Nephron progenitor cell (in vitro differentiated cells): ENCODE measurements at regions not wholly inside any gene's neighbourhood (a gene's known extent, or its start where the extent isn't known, plus 50 kb on each side); places are given as distances from the start of the nearest gene placed in this dataset.

Source experiments
- DNase-seq: peaks from one replicate; pipeline ENCODE4 v3.0.0; 2021
- H3K27ac Mint-ChIP-seq: 2 replicates; pipeline ENCODE4 v1.8.0; 2021; ENCODE audit warnings: mild to moderate bottlenecking, moderate library complexity, mixed read lengths
- H3K27me3 Mint-ChIP-seq: 2 replicates; pipeline ENCODE4 v1.8.0; 2021; ENCODE audit warnings: mild to moderate bottlenecking, low read depth, mixed read lengths; ENCODE audit not compliant: poor library complexity
- H3K36me3 Mint-ChIP-seq: 2 replicates; pipeline ENCODE4 v1.8.0; 2021; ENCODE audit warnings: low read depth, mixed read lengths
- H3K4me1 Mint-ChIP-seq: 2 replicates; pipeline ENCODE4 v1.8.0; 2021; ENCODE audit warnings: mixed read lengths
- H3K4me3 Mint-ChIP-seq: 2 replicates; pipeline ENCODE4 v1.8.0; 2021; ENCODE audit warnings: mild to moderate bottlenecking, moderate library complexity, mixed read lengths
- H3K9me3 Mint-ChIP-seq: 2 replicates; pipeline ENCODE4 v1.8.0; 2021; ENCODE audit warnings: mild to moderate bottlenecking, moderate library complexity, mixed read lengths
- CTCF ChIP-seq: fragments of 200-600 bp; sonication (generic); IDR thresholded peaks from 2 replicates; pipeline ENCODE4 v1.5.0; 2021; ENCODE audit warnings: antibody characterized with exemption

GRCh38 chr2:236866542-236867340 lies 218.9 kb upstream of the COPS8 start:
- peaks cover 48% of the 10 kb centered on the region for H3K9me3 Mint-ChIP-seq
- no peak for TF ChIP-seq CTCF
- DNase-seq, result no peak
- peaks cover 20% of the 10 kb centered on the region for H3K27me3 Mint-ChIP-seq
- no peak overlapping the region for H3K4me3 Mint-ChIP-seq
- H3K4me1 Mint-ChIP-seq, result peaks cover 29% of the 10 kb centered on the region
- H3K36me3 Mint-ChIP-seq, result peaks cover 29% of the 10 kb centered on the region
- H3K27ac Mint-ChIP-seq, result no peak overlapping the region

GRCh38 chr2:236867441-236868260 lies 218.0 kb upstream of the COPS8 start:
- Mint-ChIP-seq H3K4me3 (no peak overlapping the region), H3K4me1 (peaks cover 38% of the 10 kb centered on the region), H3K9me3 (peaks cover 46% of the 10 kb centered on the region), H3K36me3 (peaks cover 29% of the 10 kb centered on the region), H3K27me3 (peaks cover 22% of the 10 kb centered on the region), H3K27ac (no peak overlapping the region)
- no peak for DNase-seq
- no peak for TF ChIP-seq CTCF

GRCh38 chr2:236870370-236870769 lies 215.3 kb upstream of the COPS8 start:
- Mint-ChIP-seq H3K4me1 (peaks cover 60% of the 10 kb centered on the region), H3K9me3 (peaks cover 23% of the 10 kb centered on the region), H3K27me3 (peaks cover 21% of the 10 kb centered on the region), H3K27ac (no peak overlapping the region), H3K36me3 (peaks cover 16% of the 10 kb centered on the region), H3K4me3 (no peak overlapping the region)
- DNase-seq, result no peak
- no peak for TF ChIP-seq CTCF

GRCh38 chr2:236871500-236872001 lies 214.1 kb upstream of the COPS8 start:
- DNase-seq, result no peak
- no peak for TF ChIP-seq CTCF
- no peak overlapping the region for H3K4me3 Mint-ChIP-seq
- H3K4me1 Mint-ChIP-seq, result peaks cover 71% of the 10 kb centered on the region
- H3K27ac Mint-ChIP-seq, result peak overlapping the region; percentile 90
- peaks cover 6% of the 10 kb centered on the region for H3K36me3 Mint-ChIP-seq
- peaks cover 11% of the 10 kb centered on the region for H3K9me3 Mint-ChIP-seq
- peaks cover 18% of the 10 kb centered on the region for H3K27me3 Mint-ChIP-seq

GRCh38 chr2:236872015-236872414 lies 213.7 kb upstream of the COPS8 start:
- Mint-ChIP-seq H3K9me3 (peaks cover 7% of the 10 kb centered on the region), H3K27ac (no peak overlapping the region), H3K4me1 (peaks cover 76% of the 10 kb centered on the region), H3K36me3 (peaks cover 1% of the 10 kb centered on the region), H3K27me3 (peaks cover 18% of the 10 kb centered on the region), H3K4me3 (no peak overlapping the region)
- TF ChIP-seq CTCF, result no peak
- no peak for DNase-seq
